ENCODE measurements at regions not wholly inside any gene's neighbourhood (a gene's known extent, or its start where the extent isn't known, plus 50 kb on each side); places are given as distances from the start of the nearest gene placed in this dataset.

DNA sequence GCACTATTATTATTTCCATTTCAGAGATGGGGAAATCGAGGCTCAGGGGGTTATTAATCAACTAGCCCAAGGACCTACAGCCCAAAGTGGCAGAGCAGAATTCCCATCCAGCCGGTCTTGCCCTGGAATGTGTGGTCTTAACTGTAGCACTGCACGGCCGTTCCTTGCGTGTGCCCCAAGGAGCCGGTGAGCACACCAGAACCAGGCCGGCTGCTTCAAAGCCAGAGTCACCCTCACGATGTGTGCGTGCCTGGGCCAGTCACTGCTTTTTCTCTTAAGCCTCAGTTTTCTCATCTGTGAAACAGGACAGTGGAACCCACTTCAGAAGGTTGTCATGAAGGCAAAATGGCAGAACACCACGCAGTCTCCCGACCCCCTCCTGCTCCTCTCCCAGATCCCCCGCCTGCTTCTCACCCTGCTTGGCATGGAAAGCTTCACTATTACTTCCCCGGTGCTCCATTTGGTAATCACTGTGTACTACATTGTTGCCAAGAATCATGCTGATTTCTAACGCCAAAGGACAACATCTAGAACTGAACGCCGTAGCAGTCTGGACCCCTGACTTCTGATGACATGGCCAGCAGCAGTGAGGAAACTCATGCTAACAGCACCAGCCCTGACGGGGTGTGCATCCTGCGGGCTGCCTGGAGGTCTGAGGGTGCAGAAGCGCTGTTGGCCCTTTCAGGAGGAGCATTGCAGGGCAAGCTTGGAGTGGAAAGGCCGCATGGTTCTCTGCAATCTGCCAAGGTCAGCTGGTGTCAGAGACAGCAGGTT is 106.8 kb upstream of the B3GAT1 start:
- no peak for DNase-seq
- H3K79me2 ChIP-seq (ENCODE audit: insufficient read depth, low read length), result no peaks in the 10 kb centered on the region
- Mint-ChIP-seq H3K4me1 (peaks cover 12 to 23% of the 10 kb centered on the region in 2 experiments), H3K36me3 (ENCODE audit: insufficient read depth in 1 of 3, low read depth in 3 of 3) (no peaks in the 10 kb centered on the region), H3K27me3 (ENCODE audit: low read depth) (peaks cover 9% of the 10 kb centered on the region), H3K4me3 (no peak overlapping the region), H3K9me3 (no peaks in the 10 kb centered on the region; a peak in 2 of 5 replicates), H3K27ac (no peak overlapping the region)
- no peak overlapping the region for H4K8ac ChIP-seq (replicated peaks; ENCODE audit: insufficient read length, low read depth, low read length)
- no peaks in the 10 kb centered on the region for H3K23me2 ChIP-seq (ENCODE audit: insufficient read length, low read depth, low read length, poor library complexity, severe bottlenecking)
- no peak overlapping the region for H2BK12ac ChIP-seq (ENCODE audit: insufficient read length, low read depth, low read length)
- no peaks in the 10 kb centered on the region for H3K4me1 ChIP-seq (ENCODE audit: insufficient read depth, low read length)
- H2BK20ac ChIP-seq (ENCODE audit: low read depth, low read length, poor library complexity, severe bottlenecking), result no peak overlapping the region
- no peak overlapping the region for H3K14ac ChIP-seq (ENCODE audit: insufficient read depth, low read length)
- H3K27ac ChIP-seq (ENCODE audit: insufficient read length, low read depth, low read length), result no peak overlapping the region
- no peak overlapping the region for H2AFZ ChIP-seq (ENCODE audit: low read length)
- H3K18ac ChIP-seq (ENCODE audit: insufficient read length, low read depth, low read length), result no peak overlapping the region
- H3K4ac ChIP-seq (ENCODE audit: low read depth, low read length), result no peak overlapping the region
- H2BK15ac ChIP-seq (ENCODE audit: low read depth, low read length), result no peak overlapping the region
- no peak overlapping the region for H2BK5ac ChIP-seq (ENCODE audit: insufficient read length, low read length)
- H3K23ac ChIP-seq (ENCODE audit: insufficient read length, low read depth, low read length), result no peak overlapping the region
- no peaks in the 10 kb centered on the region for H4K20me1 ChIP-seq (ENCODE audit: control insufficient read depth, insufficient read depth, insufficient read length)
- H3K56ac ChIP-seq (ENCODE audit: insufficient read length, low read depth, low read length), result no peak overlapping the region
- H3T11ph ChIP-seq (ENCODE audit: low read length), result no peak overlapping the region
- no peaks in the 10 kb centered on the region for H3K79me1 ChIP-seq (ENCODE audit: insufficient read depth, low read depth, low read length, poor library complexity, severe bottlenecking)
- H3K9me3 ChIP-seq (ENCODE audit: control insufficient read depth, low read depth, low read length), result no peaks in the 10 kb centered on the region
- no peak overlapping the region for H3K9ac ChIP-seq (ENCODE audit: extremely low read depth, insufficient read length, low read length)
- no peaks in the 10 kb centered on the region for H3K27me3 ChIP-seq (ENCODE audit: insufficient read depth, low read length)
- no peak overlapping the region for H4K5ac ChIP-seq (ENCODE audit: insufficient read length, low read depth, low read length)
- H2BK120ac ChIP-seq (ENCODE audit: low read depth, low read length, poor library complexity, severe bottlenecking), result no peak overlapping the region
- no peak overlapping the region for H3K4me2 ChIP-seq (ENCODE audit: insufficient read depth, insufficient read length, low read length)
- no peak overlapping the region for H4K91ac ChIP-seq (ENCODE audit: insufficient read length, low read depth, low read length)
- no peak overlapping the region for H2AK5ac ChIP-seq (ENCODE audit: insufficient read length, low read length)
- no peak for TF ChIP-seq CTCF (conservative IDR thresholded peaks at IDR 0.05)
- WGBS (ENCODE audit: extremely low coverage, insufficient read length, low lambda C conversion rate), result no CpG with 5 or more reads among the region's 20 CpGs
